HCT116 (cell line): ENCODE measurements at regions not wholly inside any gene's neighbourhood (a gene's known extent, or its start where the extent isn't known, plus 50 kb on each side); places are given as distances from the start of the nearest gene placed in this dataset.

Experiments
- ATAC-seq: fragments of 200-7000 bp; cut with Tn5 transposase; 2 replicates; pipeline ENCODE4 v1.9.1; 2020; ENCODE audit warnings: mild to moderate bottlenecking, moderate library complexity
- BruUV-seq: library from RNA; stranded (reverse); fragments of 400-500 nt; replicated peaks from 2 replicates; lab custom pipeline; 2021; lab: Mats Ljungman, UMichigan
- CTCF ChIA-PET: fragments of 300-600 bp; sonication (Branson Sonifier 250); formaldehyde crosslinking; loops from one replicate; lab custom pipeline; 2021; ENCODE audit warnings: antibody characterized with exemption; lab: Charles Lee
- POLR2A ChIA-PET: fragments of 300-600, 350-600 bp; sonication (Branson Sonifier 250); formaldehyde crosslinking; loops from one replicate; lab custom pipeline; 2021; ENCODE audit warnings: antibody characterized with exemption; lab: Charles Lee
- RAD21 ChIA-PET, 2 experiments: fragments of 300-600 bp; sonication (Branson Sonifier 250); formaldehyde crosslinking; loops; one replicate each; lab custom pipeline; 2023; ENCODE audit warnings: low total read pairs in 2 of 2; ENCODE audit not compliant: uncharacterized antibody in 2 of 2, unreplicated experiment in 2 of 2, low non-redundant PET in 1 of 2; lab: Charles Lee
- DNase-seq: peaks from one replicate; pipeline ENCODE4 v3.0.0-alpha.2; 2010; ENCODE audit warnings: low read depth, low spot score
- H2AFZ ChIP-seq: fragments of 200-600 bp; shearing (Covaris generic), sonication (generic); 2 replicates; pipeline ENCODE4 v1.6.1; 2017; ENCODE audit warnings: low read depth, mixed run types, mixed read lengths, antibody characterized with exemption, low read length; ENCODE audit not compliant: poor library complexity, severe bottlenecking
- H3K27ac ChIP-seq: 2 replicates; pipeline ENCODE4 v1.5.1; 2012; ENCODE audit warnings: low read depth, low read length
- H3K27me3 ChIP-seq: fragments of 200-600 bp; sonication (generic); 2 replicates; pipeline ENCODE4 v1.6.1; 2016; ENCODE audit warnings: mixed run types, low read length, mixed read lengths; ENCODE audit not compliant: insufficient read depth
- H3K36me3 ChIP-seq, 2 experiments: fragments of 200-500 bp in 1 of 2; fragments of 200-600 bp in 1 of 2; sonication (Bioruptor generic) in 1 of 2; sonication (generic) in 1 of 2; 2 replicates each; pipeline versions ENCODE4 v1.5.1 to v1.6.1; 2014 to 2016; ENCODE audit warnings: low read length in 2 of 2, inconsistent platforms in 1 of 2, mixed read lengths in 1 of 2, mixed run types in 1 of 2; ENCODE audit not compliant: insufficient read depth in 2 of 2, control insufficient read depth in 1 of 2
- H3K4me1 ChIP-seq, 2 experiments: fragments of 200-600 bp in 1 of 2; sonication (generic) in 1 of 2; 2 replicates each; pipeline versions ENCODE4 v1.5.1 to v1.6.1; 2012 to 2017; ENCODE audit warnings: low read length in 2 of 2, inconsistent platforms in 1 of 2, mild to moderate bottlenecking in 1 of 2, mixed read lengths in 1 of 2, mixed run types in 1 of 2, moderate library complexity in 1 of 2; ENCODE audit not compliant: insufficient read depth in 2 of 2, control insufficient read depth in 1 of 2
- H3K4me2 ChIP-seq: fragments of 200-600 bp; sonication (generic); 2 replicates; pipeline ENCODE4 v1.6.1; 2017; ENCODE audit warnings: mixed run types, low read length, mixed read lengths
- H3K4me3 ChIP-seq, 2 experiments: fragments of 200-600 bp in 1 of 2; sonication (generic) in 1 of 2; replicated peaks in 1 of 2; 2 replicates each; pipeline ENCODE4 v1.5.1; 2011 to 2016; ENCODE audit warnings: low read length in 2 of 2, control low read depth in 1 of 2, low read depth in 1 of 2, mild to moderate bottlenecking in 1 of 2, mixed read lengths in 1 of 2, mixed run types in 1 of 2
- H3K79me2 ChIP-seq: fragments of 200-600 bp; sonication (generic); 2 replicates; pipeline ENCODE4 v1.6.1; 2017; ENCODE audit warnings: mild to moderate bottlenecking, mixed run types, low read length, moderate library complexity, mixed read lengths; ENCODE audit not compliant: insufficient read depth
- H3K9ac ChIP-seq: fragments of 200-600 bp; sonication (generic); 2 replicates; pipeline ENCODE4 v1.6.1; 2016; ENCODE audit warnings: low read length, mixed read lengths
- H3K9me2 ChIP-seq: fragments of 200-600 bp; sonication (generic), shearing (Covaris generic); 2 replicates; pipeline ENCODE4 v1.6.1; 2017; ENCODE audit warnings: mixed run types, mild to moderate bottlenecking, moderate library complexity; ENCODE audit not compliant: insufficient read depth
- H3K9me3 ChIP-seq, 2 experiments: fragments of 200-500 bp in 1 of 2; fragments of 200-600 bp in 1 of 2; sonication (Bioruptor generic) in 1 of 2; sonication (generic) in 1 of 2; 2 replicates each; pipeline ENCODE4 v1.6.1; 2014 to 2017; ENCODE audit warnings: low read length in 2 of 2, mixed read lengths in 2 of 2, inconsistent platforms in 1 of 2, low read depth in 1 of 2, mild to moderate bottlenecking in 1 of 2, mixed run types in 1 of 2, moderate library complexity in 1 of 2; ENCODE audit not compliant: control insufficient read depth in 1 of 2, insufficient read depth in 1 of 2
- H4K20me1 ChIP-seq: fragments of 200-600 bp; sonication (generic), shearing (Covaris generic); 2 replicates; pipeline ENCODE4 v1.6.1; 2017; ENCODE audit warnings: mixed run types, mild to moderate bottlenecking, moderate library complexity; ENCODE audit not compliant: insufficient read depth
- CBX3 ChIP-seq: IDR thresholded peaks from 2 replicates; pipeline ENCODE4 v1.6.1; 2012; ENCODE audit warnings: low read depth
- ELF1 ChIP-seq: IDR thresholded peaks from 2 replicates; pipeline ENCODE4 v1.6.1; 2012; ENCODE audit warnings: low read depth, borderline replicate concordance
- FOSL1 ChIP-seq: IDR thresholded peaks from 2 replicates; pipeline ENCODE4 v1.6.1; 2012; ENCODE audit warnings: low read depth
- JUND ChIP-seq: IDR thresholded peaks from 2 replicates; pipeline ENCODE4 v1.6.1; 2012
- SIN3A ChIP-seq: IDR thresholded peaks from 2 replicates; pipeline ENCODE4 v1.6.1; 2012; ENCODE audit warnings: low read depth
- YY1 ChIP-seq: IDR thresholded peaks from 2 replicates; pipeline ENCODE4 v1.6.1; 2011; ENCODE audit warnings: low read length, low read depth, moderate library complexity, mild to moderate bottlenecking; ENCODE audit not compliant: insufficient replicate concordance; ENCODE audit errors: extremely low read depth
- ZFX ChIP-seq: fragments of 450-650 bp; IDR thresholded peaks from 2 replicates; pipeline ENCODE4 v1.6.1; 2017
- ZNF274 ChIP-seq: fragments of 200-500 bp; sonication (Bioruptor generic); IDR thresholded peaks from 2 replicates; pipeline ENCODE4 v1.6.1; 2014; ENCODE audit warnings: mild to moderate bottlenecking, low read depth, low read length, inconsistent platforms
- intact Hi-C: fragments of 100-400 bp; cut with micrococcal nuclease; formaldehyde crosslinking; loops from 2 replicates; pipeline ENCODE4 v1.10.0; 2022
- TF ChIP-seq, protein P1 (sequence below): IDR thresholded peaks from 2 replicates; pipeline ENCODE4 v1.6.1; 2011; ENCODE audit warnings: mild to moderate bottlenecking, low read length, moderate library complexity; ENCODE audit not compliant: insufficient replicate concordance; ENCODE audit errors: extremely low read depth
- TF ChIP-seq, protein P2 (sequence below): IDR thresholded peaks from 2 replicates; pipeline ENCODE4 v1.6.1; 2012; ENCODE audit warnings: low read depth
- TF ChIP-seq, protein P3 (sequence below): IDR thresholded peaks from 2 replicates; pipeline ENCODE4 v1.6.1; 2012

DNA sequence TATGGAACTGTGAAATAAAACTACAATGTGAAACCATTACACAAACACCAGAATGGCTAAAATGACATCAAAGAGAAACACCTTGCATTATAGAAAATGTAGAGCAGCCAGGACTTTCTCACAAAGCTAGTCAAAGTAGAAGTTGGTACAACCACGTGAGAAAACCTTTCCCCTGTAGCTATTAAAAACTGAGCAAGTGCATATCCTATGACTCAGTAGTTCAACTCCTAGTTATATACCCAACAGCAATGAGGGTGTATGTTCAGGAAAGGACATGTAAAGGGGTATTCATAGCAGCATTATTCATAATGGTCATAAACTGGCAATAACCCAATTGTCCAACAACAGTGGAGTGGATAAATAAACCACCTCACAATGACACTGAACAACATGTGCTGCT is 177.5 kb upstream of the NUDT10 start:
- no peaks in the 10 kb centered on the region for H3K9me2 ChIP-seq
- no peak overlapping the region for H2AFZ ChIP-seq
- no TSS peak for BruUV-seq
- no peaks in the 10 kb centered on the region for H3K9me3 ChIP-seq
- H3K27me3 ChIP-seq, result no peaks in the 10 kb centered on the region
- no peak overlapping the region for H3K4me3 ChIP-seq
- no peak overlapping the region for H3K27ac ChIP-seq
- no peak overlapping the region for H3K4me2 ChIP-seq
- H3K36me3 ChIP-seq, result no peaks in the 10 kb centered on the region
- ATAC-seq (no peak), DNase-seq (no peak)
- ChIA-PET RAD21 (no interaction called here), POLR2A (no interaction called here), CTCF (no interaction called here)
- intact Hi-C loops, result no loop called here
- no peaks in the 10 kb centered on the region for H3K79me2 ChIP-seq
- no peaks in the 10 kb centered on the region for H3K4me1 ChIP-seq
- H4K20me1 ChIP-seq, result no peaks in the 10 kb centered on the region
- no peak overlapping the region for H3K9ac ChIP-seq
- TF ChIP-seq ELF1 (no peak), JUND (no peak), CBX3 (no peak), ZFX (no peak)
- TF ChIP-seq, protein P1, sequence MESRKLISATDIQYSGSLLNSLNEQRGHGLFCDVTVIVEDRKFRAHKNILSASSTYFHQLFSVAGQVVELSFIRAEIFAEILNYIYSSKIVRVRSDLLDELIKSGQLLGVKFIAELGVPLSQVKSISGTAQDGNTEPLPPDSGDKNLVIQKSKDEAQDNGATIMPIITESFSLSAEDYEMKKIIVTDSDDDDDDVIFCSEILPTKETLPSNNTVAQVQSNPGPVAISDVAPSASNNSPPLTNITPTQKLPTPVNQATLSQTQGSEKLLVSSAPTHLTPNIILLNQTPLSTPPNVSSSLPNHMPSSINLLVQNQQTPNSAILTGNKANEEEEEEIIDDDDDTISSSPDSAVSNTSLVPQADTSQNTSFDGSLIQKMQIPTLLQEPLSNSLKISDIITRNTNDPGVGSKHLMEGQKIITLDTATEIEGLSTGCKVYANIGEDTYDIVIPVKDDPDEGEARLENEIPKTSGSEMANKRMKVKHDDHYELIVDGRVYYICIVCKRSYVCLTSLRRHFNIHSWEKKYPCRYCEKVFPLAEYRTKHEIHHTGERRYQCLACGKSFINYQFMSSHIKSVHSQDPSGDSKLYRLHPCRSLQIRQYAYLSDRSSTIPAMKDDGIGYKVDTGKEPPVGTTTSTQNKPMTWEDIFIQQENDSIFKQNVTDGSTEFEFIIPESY, result no peak

DNA sequence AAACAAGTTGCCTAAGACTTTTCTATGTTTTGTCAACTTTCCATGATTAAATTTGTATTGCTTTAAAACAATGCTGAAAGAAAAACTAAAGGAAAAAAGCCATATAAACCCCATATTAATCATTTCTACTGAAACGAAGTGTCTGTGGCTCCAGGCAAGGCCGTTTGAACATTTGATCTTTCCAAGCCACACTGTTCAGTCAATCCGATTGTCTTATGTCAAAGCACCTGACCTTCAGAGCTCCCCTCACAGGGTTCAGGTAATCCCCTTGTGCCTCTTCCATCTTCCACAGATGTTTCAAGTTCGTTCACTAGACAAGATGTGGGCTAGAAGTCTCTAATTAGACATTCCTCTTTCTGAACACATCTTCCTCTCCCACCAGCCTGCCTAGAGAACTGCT is 177.1 kb upstream of the NUDT10 start:
- DNase-seq (no peak), ATAC-seq (no peak)
- no peaks in the 10 kb centered on the region for H3K27me3 ChIP-seq
- H3K36me3 ChIP-seq, result no peaks in the 10 kb centered on the region
- BruUV-seq, result no TSS peak
- ChIA-PET POLR2A (no interaction called here), CTCF (no interaction called here), RAD21 (no interaction called here)
- no peak overlapping the region for H3K9ac ChIP-seq
- no peaks in the 10 kb centered on the region for H3K4me1 ChIP-seq
- H3K27ac ChIP-seq, result no peak overlapping the region
- H4K20me1 ChIP-seq, result no peaks in the 10 kb centered on the region
- no peaks in the 10 kb centered on the region for H3K9me3 ChIP-seq
- intact Hi-C loops, result no loop called here
- H3K9me2 ChIP-seq, result no peaks in the 10 kb centered on the region
- no peak overlapping the region for H2AFZ ChIP-seq
- no peak overlapping the region for H3K4me3 ChIP-seq
- H3K79me2 ChIP-seq, result no peaks in the 10 kb centered on the region
- H3K4me2 ChIP-seq, result no peak overlapping the region
- TF ChIP-seq ZNF274 (no peak), ELF1 (no peak), SIN3A (no peak), FOSL1 (no peak), CBX3 (no peak), JUND (no peak), YY1 (no peak)
- TF ChIP-seq, protein P1, result no peak
- TF ChIP-seq, protein P2, sequence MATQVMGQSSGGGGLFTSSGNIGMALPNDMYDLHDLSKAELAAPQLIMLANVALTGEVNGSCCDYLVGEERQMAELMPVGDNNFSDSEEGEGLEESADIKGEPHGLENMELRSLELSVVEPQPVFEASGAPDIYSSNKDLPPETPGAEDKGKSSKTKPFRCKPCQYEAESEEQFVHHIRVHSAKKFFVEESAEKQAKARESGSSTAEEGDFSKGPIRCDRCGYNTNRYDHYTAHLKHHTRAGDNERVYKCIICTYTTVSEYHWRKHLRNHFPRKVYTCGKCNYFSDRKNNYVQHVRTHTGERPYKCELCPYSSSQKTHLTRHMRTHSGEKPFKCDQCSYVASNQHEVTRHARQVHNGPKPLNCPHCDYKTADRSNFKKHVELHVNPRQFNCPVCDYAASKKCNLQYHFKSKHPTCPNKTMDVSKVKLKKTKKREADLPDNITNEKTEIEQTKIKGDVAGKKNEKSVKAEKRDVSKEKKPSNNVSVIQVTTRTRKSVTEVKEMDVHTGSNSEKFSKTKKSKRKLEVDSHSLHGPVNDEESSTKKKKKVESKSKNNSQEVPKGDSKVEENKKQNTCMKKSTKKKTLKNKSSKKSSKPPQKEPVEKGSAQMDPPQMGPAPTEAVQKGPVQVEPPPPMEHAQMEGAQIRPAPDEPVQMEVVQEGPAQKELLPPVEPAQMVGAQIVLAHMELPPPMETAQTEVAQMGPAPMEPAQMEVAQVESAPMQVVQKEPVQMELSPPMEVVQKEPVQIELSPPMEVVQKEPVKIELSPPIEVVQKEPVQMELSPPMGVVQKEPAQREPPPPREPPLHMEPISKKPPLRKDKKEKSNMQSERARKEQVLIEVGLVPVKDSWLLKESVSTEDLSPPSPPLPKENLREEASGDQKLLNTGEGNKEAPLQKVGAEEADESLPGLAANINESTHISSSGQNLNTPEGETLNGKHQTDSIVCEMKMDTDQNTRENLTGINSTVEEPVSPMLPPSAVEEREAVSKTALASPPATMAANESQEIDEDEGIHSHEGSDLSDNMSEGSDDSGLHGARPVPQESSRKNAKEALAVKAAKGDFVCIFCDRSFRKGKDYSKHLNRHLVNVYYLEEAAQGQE, result no peak
- TF ChIP-seq, protein P3, sequence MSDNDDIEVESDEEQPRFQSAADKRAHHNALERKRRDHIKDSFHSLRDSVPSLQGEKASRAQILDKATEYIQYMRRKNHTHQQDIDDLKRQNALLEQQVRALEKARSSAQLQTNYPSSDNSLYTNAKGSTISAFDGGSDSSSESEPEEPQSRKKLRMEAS, result no peak
